ENCODE measurements at regions not wholly inside any gene's neighbourhood (a gene's known extent, or its start where the extent isn't known, plus 50 kb on each side); places are given as distances from the start of the nearest gene placed in this dataset.

GRCh38 chr9:118563677-118564076 lies 805.6 kb downstream of the BRINP1 start:
- H3K9me3 Mint-ChIP-seq: peaks cover 0 to 2% (median 0%) of the 10 kb centered on the region in 7 donors
- no peak overlapping the region for H3K4me3 Mint-ChIP-seq
- H3K4me1 Mint-ChIP-seq: no peaks in the 10 kb centered on the region
- ATAC-seq (ENCODE audit: low read depth in 2 of 2) (no peak), DNase-seq (no peak)
- H3K27ac Mint-ChIP-seq: no peak overlapping the region
- H3K27me3 Mint-ChIP-seq: no peaks in the 10 kb centered on the region
- H3K36me3 Mint-ChIP-seq: no peaks in the 10 kb centered on the region

- Mint-ChIP-seq H3K4me3 (no peak overlapping the region), H3K27ac (no peak overlapping the region), H3K36me3 (no peaks in the 10 kb centered on the region), H3K4me1 (no peaks in the 10 kb centered on the region), H3K27me3 (no peaks in the 10 kb centered on the region), H3K9me3 (peaks cover 0 to 9% (median 0%) of the 10 kb centered on the region in 7 donors)
- DNase-seq (no peak), ATAC-seq (ENCODE audit: low read depth in 2 of 2) (no peak)
Measured at GRCh38 chr9:118567861-118568260, 801.4 kb downstream of the BRINP1 start.

DNA sequence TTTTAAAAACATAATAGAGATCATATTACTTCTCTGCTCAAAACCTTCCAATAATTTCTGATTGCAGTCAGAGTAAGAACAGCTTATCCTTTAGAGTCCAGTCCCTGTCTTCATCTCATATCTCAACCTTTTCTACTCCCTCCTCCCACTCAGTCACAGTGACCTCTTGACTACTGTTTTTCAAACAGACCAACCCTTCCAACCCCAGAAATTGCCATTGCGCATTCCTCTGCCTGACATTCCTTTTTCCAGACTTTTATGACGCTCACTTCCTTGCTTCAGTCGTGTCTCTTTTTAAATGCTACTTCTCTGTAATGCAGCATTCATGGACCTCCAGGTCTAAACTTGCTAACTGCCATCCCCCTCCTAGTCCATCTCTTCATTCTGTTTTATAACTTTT lies 800.5 kb downstream of the BRINP1 start:
- Mint-ChIP-seq H3K27me3 (no peaks in the 10 kb centered on the region), H3K27ac (no peak overlapping the region), H3K9me3 (peaks cover 0 to 9% (median 0%) of the 10 kb centered on the region in 7 donors), H3K4me1 (no peaks in the 10 kb centered on the region), H3K36me3 (no peaks in the 10 kb centered on the region), H3K4me3 (no peak overlapping the region)
- ATAC-seq (ENCODE audit: low read depth in 2 of 2): no peak
- no peak for DNase-seq

- H3K9me3 Mint-ChIP-seq: peaks cover 0 to 9% (median 0%) of the 10 kb centered on the region in 7 donors
- DNase-seq: no peak
- no peaks in the 10 kb centered on the region for H3K36me3 Mint-ChIP-seq
- H3K4me3 Mint-ChIP-seq: no peak overlapping the region
- ATAC-seq (ENCODE audit: low read depth in 2 of 2): no peak
- H3K27ac Mint-ChIP-seq: no peak overlapping the region
- no peaks in the 10 kb centered on the region for H3K4me1 Mint-ChIP-seq
- no peaks in the 10 kb centered on the region for H3K27me3 Mint-ChIP-seq
Measured at GRCh38 chr9:118569148-118569547, 800.1 kb downstream of the BRINP1 start.

GRCh38 chr9:118570066-118570465 lies 799.2 kb downstream of the BRINP1 start:
- H3K9me3 Mint-ChIP-seq: peaks cover 0 to 9% (median 0%) of the 10 kb centered on the region in 7 donors
- no peak for ATAC-seq (ENCODE audit: low read depth in 2 of 2)
- H3K27ac Mint-ChIP-seq: no peak overlapping the region
- no peak overlapping the region for H3K4me3 Mint-ChIP-seq
- no peaks in the 10 kb centered on the region for H3K4me1 Mint-ChIP-seq
- no peaks in the 10 kb centered on the region for H3K36me3 Mint-ChIP-seq
- no peak for DNase-seq
- no peaks in the 10 kb centered on the region for H3K27me3 Mint-ChIP-seq

- peaks cover 3 to 25% (median 4%) of the 10 kb centered on the region in 7 donors for H3K9me3 Mint-ChIP-seq
- no peak overlapping the region for H3K27ac Mint-ChIP-seq
- H3K36me3 Mint-ChIP-seq: no peaks in the 10 kb centered on the region
- H3K4me3 Mint-ChIP-seq: no peak overlapping the region
- ATAC-seq (ENCODE audit: low read depth in 2 of 2): no peak
- H3K27me3 Mint-ChIP-seq: no peaks in the 10 kb centered on the region
- no peaks in the 10 kb centered on the region for H3K4me1 Mint-ChIP-seq
- no peak for DNase-seq
Measured at GRCh38 chr9:118575341-118576070, 793.7 kb downstream of the BRINP1 start.

DNA sequence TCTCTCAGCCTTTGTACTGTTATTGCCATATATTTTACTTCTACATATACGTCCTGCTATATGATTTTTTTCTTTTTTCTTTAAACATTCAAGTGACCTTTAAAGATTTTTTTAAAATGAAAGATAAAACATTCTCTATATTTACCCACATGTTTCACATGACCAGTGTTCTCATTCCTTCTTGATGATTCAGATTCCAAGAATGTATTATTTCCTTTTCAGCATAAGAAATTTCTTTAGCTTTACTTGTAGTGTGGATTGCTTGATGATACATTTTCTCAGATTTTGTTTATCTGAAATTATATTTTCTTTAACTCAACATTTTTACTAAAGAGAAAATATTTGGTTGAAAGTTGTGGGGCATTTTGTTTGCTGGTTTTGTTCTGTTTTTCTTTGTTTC lies 792.1 kb downstream of the BRINP1 start:
- DNase-seq (no peak), ATAC-seq (ENCODE audit: low read depth in 2 of 2) (no peak)
- peaks cover 3 to 25% (median 4%) of the 10 kb centered on the region in 7 donors for H3K9me3 Mint-ChIP-seq
- H3K27me3 Mint-ChIP-seq: no peaks in the 10 kb centered on the region
- H3K4me1 Mint-ChIP-seq: no peaks in the 10 kb centered on the region
- H3K27ac Mint-ChIP-seq: no peak overlapping the region
- no peak overlapping the region for H3K4me3 Mint-ChIP-seq
- no peaks in the 10 kb centered on the region for H3K36me3 Mint-ChIP-seq

DNA sequence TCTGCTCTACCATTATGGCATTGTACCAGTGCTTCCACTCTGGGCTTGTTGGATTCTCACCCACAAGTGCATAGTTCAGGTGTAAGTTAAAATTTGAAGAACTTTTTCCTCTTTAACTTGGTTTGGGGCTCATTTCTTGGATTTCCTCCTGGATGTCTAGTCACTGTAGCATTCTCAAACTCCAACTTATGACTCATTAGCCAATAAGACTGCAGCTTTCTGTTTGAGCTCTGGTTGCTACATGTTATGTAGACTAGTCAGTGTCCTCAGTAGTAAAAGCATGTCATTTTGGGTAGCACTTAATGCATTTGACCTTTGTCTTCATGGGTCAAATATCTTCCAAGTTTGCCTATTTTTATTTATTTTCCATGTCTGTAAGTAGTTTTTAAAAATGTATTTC lies 790.8 kb downstream of the BRINP1 start:
- Mint-ChIP-seq H3K4me3 (no peak overlapping the region), H3K36me3 (no peaks in the 10 kb centered on the region), H3K9me3 (peaks cover 3 to 25% (median 4%) of the 10 kb centered on the region in 7 donors), H3K27me3 (no peaks in the 10 kb centered on the region), H3K27ac (no peak overlapping the region), H3K4me1 (no peaks in the 10 kb centered on the region)
- DNase-seq (no peak), ATAC-seq (ENCODE audit: low read depth in 2 of 2) (no peak)

- ATAC-seq (ENCODE audit: low read depth in 2 of 2): no peak
- H3K27ac Mint-ChIP-seq: no peak overlapping the region
- no peaks in the 10 kb centered on the region for H3K36me3 Mint-ChIP-seq
- DNase-seq: no peak
- H3K4me1 Mint-ChIP-seq: no peaks in the 10 kb centered on the region
- H3K27me3 Mint-ChIP-seq: no peaks in the 10 kb centered on the region
- no peak overlapping the region for H3K4me3 Mint-ChIP-seq
- peaks cover 0 to 8% (median 5%) of the 10 kb centered on the region in 7 donors for H3K9me3 Mint-ChIP-seq
Measured at GRCh38 chr9:118583414-118583813, 785.8 kb downstream of the BRINP1 start.

DNA sequence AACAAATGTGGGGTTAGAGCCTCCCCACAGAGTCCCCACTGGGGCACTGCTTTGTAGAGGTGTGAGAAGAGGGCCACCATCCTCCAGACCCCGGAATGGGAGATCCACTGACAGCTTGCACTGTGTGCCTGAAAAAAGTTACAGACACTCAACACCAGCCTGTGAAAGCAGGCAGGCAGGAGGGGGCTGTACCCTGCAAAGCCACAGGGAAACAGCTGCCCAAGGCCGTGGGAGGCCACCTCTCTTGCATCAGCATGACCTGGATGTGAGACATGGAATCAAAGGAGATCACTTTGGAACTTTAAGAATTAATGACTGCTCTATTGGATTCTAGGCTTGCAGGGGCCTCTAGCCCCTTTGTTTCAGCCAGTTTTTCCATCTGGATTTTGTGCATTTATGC lies 782.3 kb downstream of the BRINP1 start:
- ATAC-seq (ENCODE audit: low read depth in 2 of 2) (no peak), DNase-seq (no peak)
- H3K36me3 Mint-ChIP-seq: no peaks in the 10 kb centered on the region
- H3K27me3 Mint-ChIP-seq: no peaks in the 10 kb centered on the region
- no peaks in the 10 kb centered on the region for H3K4me1 Mint-ChIP-seq
- H3K9me3 Mint-ChIP-seq: peaks cover 0 to 8% (median 5%) of the 10 kb centered on the region in 7 donors
- no peak overlapping the region for H3K27ac Mint-ChIP-seq
- no peak overlapping the region for H3K4me3 Mint-ChIP-seq

- no peak overlapping the region for H3K4me3 Mint-ChIP-seq
- H3K4me1 Mint-ChIP-seq: no peaks in the 10 kb centered on the region
- no peak overlapping the region for H3K27ac Mint-ChIP-seq
- H3K36me3 Mint-ChIP-seq: no peaks in the 10 kb centered on the region
- DNase-seq: no peak
- H3K27me3 Mint-ChIP-seq: no peaks in the 10 kb centered on the region
- peaks cover 0 to 2% (median 0%) of the 10 kb centered on the region in 7 donors for H3K9me3 Mint-ChIP-seq
- ATAC-seq (ENCODE audit: low read depth in 2 of 2): no peak
Measured at GRCh38 chr9:118594428-118594827, 774.8 kb downstream of the BRINP1 start.

GRCh38 chr9:118595719-118596305 lies 773.4 kb downstream of the BRINP1 start:
- Mint-ChIP-seq H3K4me3 (no peak overlapping the region), H3K27ac (no peak overlapping the region), H3K9me3 (peaks cover 0 to 2% (median 0%) of the 10 kb centered on the region in 7 donors), H3K4me1 (no peaks in the 10 kb centered on the region), H3K27me3 (no peaks in the 10 kb centered on the region), H3K36me3 (no peaks in the 10 kb centered on the region)
- DNase-seq (no peak), ATAC-seq (ENCODE audit: low read depth in 2 of 2) (no peak)

- no peaks in the 10 kb centered on the region for H3K27me3 Mint-ChIP-seq
- H3K27ac Mint-ChIP-seq: no peak overlapping the region
- peaks cover 0 to 2% (median 0%) of the 10 kb centered on the region in 7 donors for H3K9me3 Mint-ChIP-seq
- H3K36me3 Mint-ChIP-seq: no peaks in the 10 kb centered on the region
- H3K4me3 Mint-ChIP-seq: no peak overlapping the region
- ATAC-seq (ENCODE audit: low read depth in 2 of 2): no peak
- DNase-seq: no peak
- H3K4me1 Mint-ChIP-seq: no peaks in the 10 kb centered on the region
Measured at GRCh38 chr9:118596374-118597015, 772.7 kb downstream of the BRINP1 start.

DNA sequence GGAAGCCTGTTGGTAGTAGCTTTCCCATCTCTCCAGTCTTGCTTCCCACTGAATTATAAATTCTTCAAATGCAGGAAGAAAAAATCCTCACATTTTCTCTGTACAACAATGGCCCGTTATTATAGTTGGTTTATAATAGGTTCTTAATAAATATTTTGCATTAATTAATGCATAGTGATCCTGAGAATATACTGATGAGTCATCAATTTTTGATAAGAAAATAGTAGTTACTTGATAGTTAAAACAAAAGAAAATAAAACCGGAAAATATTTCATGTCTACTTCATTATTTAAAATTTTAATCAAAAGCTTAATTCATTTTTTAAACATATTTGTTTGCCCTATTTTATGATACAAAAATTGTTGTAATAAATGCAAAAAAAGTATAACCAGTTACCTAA lies 762.6 kb downstream of the BRINP1 start:
- Mint-ChIP-seq H3K27ac (no peak overlapping the region), H3K9me3 (peaks cover 0 to 4% (median 0%) of the 10 kb centered on the region in 7 donors), H3K36me3 (no peaks in the 10 kb centered on the region), H3K4me3 (no peak overlapping the region), H3K27me3 (no peaks in the 10 kb centered on the region), H3K4me1 (no peaks in the 10 kb centered on the region)
- DNase-seq: no peak
- ATAC-seq (ENCODE audit: low read depth in 2 of 2): no peak
